HEK293T (cell line): ENCODE measurements at regions not wholly inside any gene's neighbourhood (a gene's known extent, or its start where the extent isn't known, plus 50 kb on each side); places are given as distances from the start of the nearest gene placed in this dataset.

Experiments used
- CTCF ChIA-PET: fragments of 350-600 bp; formaldehyde crosslinking; extraction: SDS; loops from one replicate; lab custom pipeline; 2021; ENCODE audit warnings: antibody characterized with exemption, inconsistent platforms; lab: Yijun Ruan, JAX
- POLR2A ChIA-PET: fragments of 350-600 bp; formaldehyde crosslinking; extraction: SDS; loops from one replicate; lab custom pipeline; 2020; ENCODE audit warnings: antibody characterized with exemption, inconsistent platforms; lab: Yijun Ruan, JAX
- DNase-seq: peaks from one replicate; pipeline ENCODE4 v3.0.0; 2012; ENCODE audit warnings: mixed read lengths; ENCODE audit errors: extremely low spot score
- ARNT ChIP-seq: fragments of 450-650 bp; IDR thresholded peaks from 2 replicates; pipeline ENCODE4 v1.6.1; 2017; ENCODE audit warnings: mild to moderate bottlenecking
- BHLHE40 ChIP-seq: fragments of 450-650 bp; IDR thresholded peaks from 2 replicates; pipeline ENCODE4 v1.6.1; 2016; ENCODE audit warnings: mild to moderate bottlenecking, moderate library complexity, borderline replicate concordance
- CTBP1 ChIP-seq: fragments of 450-650 bp; IDR thresholded peaks from 2 replicates; pipeline ENCODE4 v1.6.1; 2016; ENCODE audit warnings: borderline replicate concordance
- ELF4 ChIP-seq: fragments of 450-650 bp; IDR thresholded peaks from 2 replicates; pipeline ENCODE4 v1.6.1; 2017; ENCODE audit warnings: antibody characterized with exemption
- FOXA1 ChIP-seq: fragments of 450-650 bp; IDR thresholded peaks from 2 replicates; pipeline ENCODE4 v1.6.1; 2016; ENCODE audit warnings: mild to moderate bottlenecking
- FOXK2 ChIP-seq: fragments of 450-650 bp; IDR thresholded peaks from 2 replicates; pipeline ENCODE4 v1.6.1; 2016; ENCODE audit warnings: mild to moderate bottlenecking
- FOXM1 ChIP-seq: fragments of 450-650 bp; IDR thresholded peaks from 2 replicates; pipeline ENCODE4 v1.6.1; 2017; ENCODE audit warnings: mild to moderate bottlenecking, borderline replicate concordance
- HDGF ChIP-seq: fragments of 450-650 bp; IDR thresholded peaks from 2 replicates; pipeline ENCODE4 v1.6.1; 2017; ENCODE audit warnings: antibody characterized with exemption, borderline replicate concordance
- L3MBTL2 ChIP-seq: fragments of 450-650 bp; conservative IDR thresholded peaks from 2 replicates; pipeline ENCODE4 v1.6.1; 2016; ENCODE audit warnings: mild to moderate bottlenecking
- LEF1 ChIP-seq: fragments of 450-650 bp; IDR thresholded peaks from 2 replicates; pipeline ENCODE4 v1.6.1; 2017; ENCODE audit warnings: mild to moderate bottlenecking, borderline replicate concordance
- NFRKB ChIP-seq: fragments of 450-650 bp; IDR thresholded peaks from 2 replicates; pipeline ENCODE4 v1.6.1; 2016; ENCODE audit warnings: mild to moderate bottlenecking, moderate library complexity
- SP1 ChIP-seq: fragments of 450-650 bp; IDR thresholded peaks from 2 replicates; pipeline ENCODE4 v1.6.1; 2017
- SUZ12 ChIP-seq: fragments of 450-650 bp; IDR thresholded peaks from 2 replicates; pipeline ENCODE4 v1.6.1; 2016; ENCODE audit warnings: mild to moderate bottlenecking
- TARDBP ChIP-seq: fragments of 450-650 bp; IDR thresholded peaks from 2 replicates; pipeline ENCODE4 v1.6.1; 2016
- ZNF384 ChIP-seq: fragments of 450-650 bp; IDR thresholded peaks from 2 replicates; pipeline ENCODE4 v1.6.1; 2016
- TF ChIP-seq, protein P1 (sequence below): fragments of 450-650 bp; IDR thresholded peaks from 2 replicates; pipeline ENCODE4 v1.6.1; 2016

DNA sequence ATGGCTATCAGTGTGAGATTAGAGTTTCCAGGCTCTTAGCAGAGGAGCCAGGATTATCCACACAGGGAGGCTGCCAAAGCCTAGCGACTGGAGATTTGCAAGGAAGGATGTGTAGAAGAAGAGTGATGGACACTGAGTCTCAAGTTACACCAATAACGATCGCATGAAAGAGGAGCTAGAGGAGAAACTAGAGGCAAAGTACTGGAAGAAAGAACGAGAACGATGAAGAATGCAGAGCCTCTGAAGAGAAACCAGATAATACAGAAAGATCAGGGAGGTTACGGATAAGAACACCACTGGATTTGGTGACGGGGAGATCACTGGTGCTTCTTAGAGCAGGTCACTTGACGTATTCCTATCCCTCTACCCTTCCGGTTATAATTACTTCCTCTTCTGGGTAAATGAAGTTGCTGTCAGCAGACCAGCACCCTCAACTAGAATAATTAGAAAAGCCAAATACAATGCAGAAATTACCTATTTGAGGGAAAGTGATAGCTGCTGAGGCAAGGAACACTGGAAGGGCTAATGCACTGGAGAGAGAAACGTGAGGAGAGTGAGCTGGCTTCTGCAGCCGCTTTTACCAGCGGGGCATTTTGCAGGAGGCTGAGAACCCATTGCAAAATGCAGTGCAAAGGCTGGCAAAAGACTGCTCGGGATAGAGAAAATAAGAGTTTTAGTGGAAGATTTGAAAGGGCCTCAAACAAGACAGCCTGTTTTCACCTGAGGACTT, 93.1 kb upstream of the HIF1A start:
- POLR2A ChIA-PET, result interaction anchor here (0.7 to 1.5 kb wide), 3 partner anchors 18 to 93 kb away, joined by 3 to 6 read pairs (median 3); partner anchors contain the start of gene HIF1A
- DNase-seq, result peak; percentile 26
- CTCF ChIA-PET, result interaction anchor here (0.7 to 1.0 kb wide), 2 partner anchors 43 to 109 kb away, joined by 3 to 4 read pairs; no protein-coding TSS in a partner anchor
- TF ChIP-seq, protein P1, sequence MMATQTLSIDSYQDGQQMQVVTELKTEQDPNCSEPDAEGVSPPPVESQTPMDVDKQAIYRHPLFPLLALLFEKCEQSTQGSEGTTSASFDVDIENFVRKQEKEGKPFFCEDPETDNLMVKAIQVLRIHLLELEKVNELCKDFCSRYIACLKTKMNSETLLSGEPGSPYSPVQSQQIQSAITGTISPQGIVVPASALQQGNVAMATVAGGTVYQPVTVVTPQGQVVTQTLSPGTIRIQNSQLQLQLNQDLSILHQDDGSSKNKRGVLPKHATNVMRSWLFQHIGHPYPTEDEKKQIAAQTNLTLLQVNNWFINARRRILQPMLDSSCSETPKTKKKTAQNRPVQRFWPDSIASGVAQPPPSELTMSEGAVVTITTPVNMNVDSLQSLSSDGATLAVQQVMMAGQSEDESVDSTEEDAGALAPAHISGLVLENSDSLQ, result 0 out of 2 replicates have a peak, but pooled peaks have one; percentile 50
- no peak for TF ChIP-seq CTBP1

DNA sequence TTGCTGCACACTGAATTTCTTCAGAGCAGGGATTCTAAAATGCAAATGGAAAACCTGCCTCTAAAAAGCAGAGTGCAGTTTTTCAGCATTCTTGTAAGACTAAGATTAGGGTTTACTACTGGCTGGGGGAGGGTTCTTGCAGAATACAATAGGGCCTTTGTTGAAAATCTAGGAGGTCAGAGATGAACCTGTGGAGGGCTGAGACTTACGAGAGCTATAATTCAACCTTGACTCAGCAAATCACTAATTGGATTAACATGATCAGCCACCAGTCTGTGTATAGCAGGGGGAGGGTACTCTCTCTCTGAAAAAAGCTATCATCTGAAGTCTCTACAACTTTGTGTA, 92.6 kb upstream of the HIF1A start:
- no peak for TF ChIP-seq SUZ12
- no peak for TF ChIP-seq CTBP1
- no peak for TF ChIP-seq FOXM1
- TF ChIP-seq FOXK2, result no peak
- no peak for TF ChIP-seq LEF1
- no peak for TF ChIP-seq ELF4
- TF ChIP-seq NFRKB, result no peak
- TF ChIP-seq FOXA1, result no peak
- TF ChIP-seq BHLHE40, result no peak
- TF ChIP-seq ARNT, result no peak
- TF ChIP-seq ZNF384, result no peak
- no peak for TF ChIP-seq TARDBP
- no peak for TF ChIP-seq HDGF
- no peak for TF ChIP-seq SP1
- no peak for DNase-seq
- POLR2A ChIA-PET, result interaction anchor here (0.7 to 1.8 kb wide), 4 partner anchors 19 to 159 kb away, joined by 3 to 6 read pairs (median 4); partner anchors contain the start of genes HIF1A and SNAPC1
- CTCF ChIA-PET, result interaction anchor here (1.0 kb wide), 1 partner anchor 43 kb away, joined by 4 read pairs; no protein-coding TSS in a partner anchor

DNA sequence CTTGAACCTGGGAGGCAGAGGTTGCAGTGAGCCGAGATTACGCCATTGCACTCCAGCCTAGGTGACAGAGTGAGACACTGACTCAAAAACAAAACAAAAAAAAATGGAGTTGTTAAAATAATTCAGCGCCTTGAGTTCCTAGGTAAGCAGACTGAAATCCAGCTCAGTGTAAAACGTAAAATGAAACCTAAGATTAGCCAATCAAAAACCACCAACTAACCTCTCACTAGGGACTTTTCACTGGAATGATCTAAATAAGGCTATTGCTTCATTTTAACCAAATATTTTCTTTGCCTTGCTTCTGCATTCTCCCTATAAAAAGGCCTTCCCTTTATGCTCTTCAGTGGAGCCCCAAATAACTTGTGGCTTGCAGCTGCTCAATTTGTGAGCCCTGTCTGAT, 91.6 kb upstream of the HIF1A start:
- ChIA-PET POLR2A (interaction anchor here (1.5 to 1.8 kb wide), 2 partner anchors 20 to 158 kb away, joined by 3 to 5 read pairs; partner anchors contain the start of gene SNAPC1), CTCF (no interaction called here)
- no peak for TF ChIP-seq ZNF384
- no peak for TF ChIP-seq FOXK2
- no peak for DNase-seq

DNA sequence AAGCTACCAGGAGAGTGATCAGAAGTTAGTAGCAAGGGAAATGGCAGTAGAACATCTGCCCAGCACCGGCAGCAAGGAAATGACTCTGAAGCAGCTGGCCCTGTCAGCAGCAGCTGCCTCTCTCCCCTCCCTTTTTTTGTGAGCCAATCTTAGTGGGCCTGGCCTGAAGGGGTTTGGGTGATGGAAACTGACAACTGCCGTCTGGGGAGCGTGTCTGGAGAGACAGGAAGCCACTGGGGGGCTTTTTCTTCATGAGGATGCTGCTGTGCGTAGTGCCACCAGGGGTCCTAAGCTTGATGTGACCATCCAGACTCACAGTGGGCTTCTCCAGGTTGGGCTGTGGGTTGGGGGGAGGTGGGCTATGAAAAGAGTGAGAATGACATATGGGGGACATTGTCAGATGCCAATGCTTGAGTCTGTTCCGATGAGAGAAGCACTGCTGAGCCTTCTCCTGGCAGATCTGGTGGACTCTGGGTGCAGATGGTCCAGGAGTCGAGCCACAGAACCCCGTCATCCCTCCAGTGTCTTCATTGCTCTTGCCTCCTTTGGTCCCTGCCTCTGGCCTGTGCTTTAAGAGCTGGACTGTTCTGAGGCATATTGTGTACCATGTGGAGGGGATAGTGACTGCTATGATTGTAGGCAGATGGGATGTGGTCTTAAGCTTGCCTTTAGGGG, 87.6 kb upstream of the HIF1A start:
- POLR2A ChIA-PET, result interaction anchor here (1.3 kb wide), 1 partner anchor 20 kb away, joined by 3 read pairs; no protein-coding TSS in a partner anchor
- TF ChIP-seq ARNT, result no peak
- no peak for TF ChIP-seq NFRKB
- no peak for TF ChIP-seq SP1
- TF ChIP-seq TARDBP, result no peak
- no peak for TF ChIP-seq CTBP1
- no peak for TF ChIP-seq L3MBTL2
- DNase-seq, result no peak
- CTCF ChIA-PET, result no interaction called here

DNA sequence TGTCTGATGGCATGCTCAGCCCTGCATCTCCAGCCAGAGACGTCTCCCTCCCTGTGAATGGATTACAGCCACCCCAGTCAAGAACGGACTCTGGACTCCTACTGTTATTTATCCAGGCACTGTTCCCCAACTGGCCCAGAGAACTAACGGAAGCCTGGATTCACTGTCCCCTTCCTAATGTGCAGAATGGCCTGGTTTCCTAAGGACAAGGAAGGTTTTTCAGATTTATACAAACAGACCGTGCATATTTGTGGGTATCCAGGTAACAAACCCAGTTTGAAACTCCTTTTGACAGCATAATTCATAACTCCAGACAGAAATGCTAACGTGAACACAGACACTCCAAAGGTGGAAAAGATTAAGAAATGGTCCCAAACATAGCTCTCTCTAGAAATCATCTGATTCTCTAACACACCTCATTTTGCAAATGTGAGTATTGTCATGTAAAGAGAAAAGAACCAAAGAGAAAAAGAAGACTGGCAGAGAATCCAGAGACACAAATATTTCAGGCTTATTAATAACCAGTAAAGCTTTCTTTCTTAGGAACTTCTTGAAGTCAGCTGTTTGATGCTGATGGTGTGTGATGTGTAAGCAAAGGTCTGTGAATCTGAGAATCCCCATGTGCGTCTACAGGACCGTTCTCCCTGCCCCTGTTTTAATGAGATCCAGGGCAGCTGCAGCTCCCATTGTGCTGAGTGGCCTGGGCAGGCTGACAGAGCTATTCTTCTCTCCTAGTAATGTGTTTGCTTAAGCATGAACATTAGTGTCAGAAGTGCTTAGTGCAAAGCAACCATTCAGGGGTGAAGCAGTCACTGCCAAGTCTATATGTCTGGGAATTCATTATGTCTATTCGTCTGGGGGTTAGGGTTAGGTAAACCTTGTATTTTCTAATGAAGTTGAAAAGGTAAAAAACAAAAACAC, 86.8 kb upstream of the HIF1A start:
- CTCF ChIA-PET, result interaction anchor here (0.6 to 0.7 kb wide), 4 partner anchors 21 to 138 kb away, joined by 3 read pairs; no protein-coding TSS in a partner anchor

DNA sequence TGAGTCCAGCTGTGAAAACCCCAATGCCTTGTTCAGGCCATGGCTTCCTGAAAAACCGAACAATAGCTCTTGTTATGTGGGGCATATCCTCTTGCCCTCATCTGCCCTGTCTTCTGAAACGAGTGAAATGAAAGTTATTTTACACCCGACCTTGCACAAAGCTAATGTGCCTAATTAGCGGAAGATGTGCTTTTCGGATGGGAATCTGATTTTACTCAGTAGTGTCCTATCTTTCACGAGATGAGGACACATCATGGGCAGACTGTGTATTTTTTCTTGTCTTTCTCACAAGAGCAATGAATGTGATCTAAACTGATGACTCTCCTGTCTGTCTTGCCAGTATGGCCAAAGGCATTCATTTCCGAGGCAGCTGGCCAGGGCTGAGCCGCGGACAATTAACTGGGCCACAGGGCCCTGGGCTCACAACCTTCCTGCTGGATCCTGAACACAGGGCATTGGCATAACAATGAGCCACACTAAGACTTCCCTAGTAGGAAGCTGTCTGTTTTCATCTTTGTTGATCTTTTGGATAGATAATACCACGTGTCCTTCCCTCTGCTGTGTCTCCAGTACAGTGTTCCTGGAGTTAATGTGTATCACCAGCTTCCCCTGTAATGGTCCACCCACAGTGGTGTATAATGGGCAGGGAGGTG, 86.0 kb upstream of the HIF1A start:
- ChIA-PET POLR2A (interaction anchor here (1.3 kb wide), 1 partner anchor 18 kb away, joined by 3 read pairs; no protein-coding TSS in a partner anchor), CTCF (interaction anchor here (0.6 kb wide), 1 partner anchor 73 kb away, joined by 3 read pairs; no protein-coding TSS in a partner anchor)
- DNase-seq, result no peak
- TF ChIP-seq FOXM1, result no peak
- TF ChIP-seq CTBP1, result no peak
- no peak for TF ChIP-seq FOXK2
- no peak for TF ChIP-seq ZNF384
- no peak for TF ChIP-seq TARDBP
- TF ChIP-seq ARNT, result no peak
- TF ChIP-seq ELF4, result no peak
- TF ChIP-seq HDGF, result no peak
- no peak for TF ChIP-seq SUZ12
- TF ChIP-seq NFRKB, result no peak
- TF ChIP-seq LEF1, result no peak
- TF ChIP-seq, protein P1, result no peak
- no peak for TF ChIP-seq BHLHE40
- no peak for TF ChIP-seq SP1
- no peak for TF ChIP-seq L3MBTL2

More for the DNA sequence above, 86.8 kb upstream of the HIF1A start:
- DNase-seq, result no peak
- POLR2A ChIA-PET, result interaction anchor here (1.3 kb wide), 1 partner anchor 19 kb away, joined by 3 read pairs; no protein-coding TSS in a partner anchor
- TF ChIP-seq SP1 (no peak), ELF4 (no peak), ARNT (no peak), CTBP1 (no peak), NFRKB (no peak), FOXK2 (no peak), L3MBTL2 (no peak)
